ENCODE measurements at regions not wholly inside any gene's neighbourhood (a gene's known extent, or its start where the extent isn't known, plus 50 kb on each side); places are given as distances from the start of the nearest gene placed in this dataset.

GRCh38 chrX:151830911-151831310 lies 81.8 kb upstream of the MAGEA4 start:
- H3K4me1 ChIP-seq = no peaks in the 10 kb centered on the region
- H3K27me3 ChIP-seq = no peaks in the 10 kb centered on the region
- no peak for TF ChIP-seq CTCF (IDR thresholded peaks at IDR 0.05)
- H3K36me3 ChIP-seq = no peaks in the 10 kb centered on the region
- H3K4me3 ChIP-seq = no peak overlapping the region
- H3K27ac ChIP-seq = no peak overlapping the region
- no peaks in the 10 kb centered on the region for H3K9me3 ChIP-seq
- peak; percentile 7 for DNase-seq (ENCODE audit: low spot score)

GRCh38 chrX:151852294-151852693 lies 60.4 kb upstream of the MAGEA4 start:
- H3K4me1 ChIP-seq = no peaks in the 10 kb centered on the region
- no peak for TF ChIP-seq CTCF (IDR thresholded peaks at IDR 0.05)
- H3K27me3 ChIP-seq = no peaks in the 10 kb centered on the region
- no peak for DNase-seq (ENCODE audit: low spot score)
- H3K4me3 ChIP-seq = no peak overlapping the region
- H3K27ac ChIP-seq = no peak overlapping the region
- H3K9me3 ChIP-seq = no peaks in the 10 kb centered on the region
- no peaks in the 10 kb centered on the region for H3K36me3 ChIP-seq

GRCh38 chrX:151854726-151855495 lies 57.8 kb upstream of the MAGEA4 start:
- no peak for DNase-seq (ENCODE audit: low spot score)
- no peak overlapping the region for H3K27ac ChIP-seq
- H3K9me3 ChIP-seq = no peaks in the 10 kb centered on the region
- no peaks in the 10 kb centered on the region for H3K27me3 ChIP-seq
- no peak overlapping the region for H3K4me3 ChIP-seq
- H3K36me3 ChIP-seq = no peaks in the 10 kb centered on the region
- no peak for TF ChIP-seq CTCF (IDR thresholded peaks at IDR 0.05)
- no peaks in the 10 kb centered on the region for H3K4me1 ChIP-seq

GRCh38 chrX:151859481-151859880 lies 53.2 kb upstream of the MAGEA4 start:
- no peak for TF ChIP-seq CTCF (IDR thresholded peaks at IDR 0.05)
- Histone ChIP-seq H3K4me1 (no peaks in the 10 kb centered on the region), H3K27me3 (no peaks in the 10 kb centered on the region), H3K9me3 (no peaks in the 10 kb centered on the region), H3K4me3 (no peak overlapping the region), H3K27ac (no peak overlapping the region), H3K36me3 (no peaks in the 10 kb centered on the region)
- DNase-seq (ENCODE audit: low spot score) = no peak

- H3K4me1 ChIP-seq = no peaks in the 10 kb centered on the region
- no peaks in the 10 kb centered on the region for H3K9me3 ChIP-seq
- no peaks in the 10 kb centered on the region for H3K36me3 ChIP-seq
- TF ChIP-seq CTCF (IDR thresholded peaks at IDR 0.05) = no peak
- H3K4me3 ChIP-seq = no peak overlapping the region
- no peaks in the 10 kb centered on the region for H3K27me3 ChIP-seq
- H3K27ac ChIP-seq = no peak overlapping the region
- no peak for DNase-seq (ENCODE audit: low spot score)
Observed at GRCh38 chrX:151860827-151861226, 51.9 kb upstream of the MAGEA4 start.
